ENCODE measurements at regions not wholly inside any gene's neighbourhood (a gene's known extent, or its start where the extent isn't known, plus 50 kb on each side); places are given as distances from the start of the nearest gene placed in this dataset.
A peak's percentile ranks its signal among the peaks of the same experiment; 100 is the strongest.
"Not testable (repeated sequence)": the region's sequence is repeated elsewhere in the genome, so short reads cannot be mapped to it uniquely, and the experiment has no call there.

DNA sequence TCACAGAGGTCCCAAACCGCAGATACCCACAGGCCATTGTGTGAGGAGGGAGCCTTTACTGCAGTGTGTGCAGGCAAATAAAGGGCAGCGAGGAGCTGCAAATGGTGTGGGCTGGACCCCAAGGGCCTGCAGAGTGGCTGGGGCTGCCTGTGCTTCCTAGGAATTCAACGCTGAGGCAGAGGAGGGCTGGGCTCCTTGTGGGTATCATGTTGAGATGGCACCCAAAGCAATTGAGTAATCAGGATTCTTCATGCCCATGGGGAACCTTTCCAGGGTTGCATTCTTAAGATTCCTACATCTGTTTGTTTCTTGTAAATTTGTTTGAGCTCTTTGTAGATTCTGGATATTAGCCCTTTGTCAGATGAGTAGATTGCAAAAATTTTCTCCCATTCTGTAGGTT is 85.4 kb upstream of the LIPC start:
- no peak for DNase-seq (ENCODE audit: low read depth)
- no peak overlapping the region for H3K4me3 ChIP-seq (ENCODE audit: low read depth, low read length)

DNA sequence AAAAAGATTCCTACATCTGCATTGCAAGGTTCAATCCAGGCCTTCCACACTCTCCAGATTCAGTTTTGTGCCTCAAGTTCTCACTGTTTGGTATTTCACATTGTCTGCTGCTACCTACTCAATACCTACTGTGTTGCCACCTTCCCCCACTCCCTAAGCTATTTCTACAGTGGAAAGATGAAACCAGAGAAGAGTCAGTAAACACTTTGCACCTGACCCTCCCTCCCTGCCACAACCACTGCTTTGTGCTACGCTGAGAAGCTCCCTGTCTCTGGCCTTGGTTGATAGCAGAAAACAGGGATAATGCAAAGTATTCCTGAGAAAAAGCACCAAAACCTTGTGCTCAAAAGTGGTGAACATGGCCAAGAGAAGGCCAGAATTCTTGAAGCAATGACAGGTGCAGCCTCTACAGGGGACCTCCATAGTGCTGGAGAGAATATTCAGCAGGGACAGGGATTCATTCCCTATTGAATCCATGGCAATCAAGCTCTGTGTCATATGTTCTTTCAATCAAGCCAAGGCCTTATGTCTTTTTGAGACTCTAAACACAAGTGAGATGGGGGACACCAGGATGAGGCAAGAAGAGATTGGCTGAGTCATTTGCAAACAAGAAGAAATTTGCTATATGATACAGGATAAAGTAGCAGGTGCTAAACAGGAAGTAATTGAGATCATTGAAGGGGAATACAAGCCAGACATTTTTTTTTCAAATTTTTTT is 83.5 kb upstream of the LIPC start:
- no peak for DNase-seq (ENCODE audit: low read depth)
- H3K4me3 ChIP-seq (ENCODE audit: low read depth, low read length): no peak overlapping the region

DNA sequence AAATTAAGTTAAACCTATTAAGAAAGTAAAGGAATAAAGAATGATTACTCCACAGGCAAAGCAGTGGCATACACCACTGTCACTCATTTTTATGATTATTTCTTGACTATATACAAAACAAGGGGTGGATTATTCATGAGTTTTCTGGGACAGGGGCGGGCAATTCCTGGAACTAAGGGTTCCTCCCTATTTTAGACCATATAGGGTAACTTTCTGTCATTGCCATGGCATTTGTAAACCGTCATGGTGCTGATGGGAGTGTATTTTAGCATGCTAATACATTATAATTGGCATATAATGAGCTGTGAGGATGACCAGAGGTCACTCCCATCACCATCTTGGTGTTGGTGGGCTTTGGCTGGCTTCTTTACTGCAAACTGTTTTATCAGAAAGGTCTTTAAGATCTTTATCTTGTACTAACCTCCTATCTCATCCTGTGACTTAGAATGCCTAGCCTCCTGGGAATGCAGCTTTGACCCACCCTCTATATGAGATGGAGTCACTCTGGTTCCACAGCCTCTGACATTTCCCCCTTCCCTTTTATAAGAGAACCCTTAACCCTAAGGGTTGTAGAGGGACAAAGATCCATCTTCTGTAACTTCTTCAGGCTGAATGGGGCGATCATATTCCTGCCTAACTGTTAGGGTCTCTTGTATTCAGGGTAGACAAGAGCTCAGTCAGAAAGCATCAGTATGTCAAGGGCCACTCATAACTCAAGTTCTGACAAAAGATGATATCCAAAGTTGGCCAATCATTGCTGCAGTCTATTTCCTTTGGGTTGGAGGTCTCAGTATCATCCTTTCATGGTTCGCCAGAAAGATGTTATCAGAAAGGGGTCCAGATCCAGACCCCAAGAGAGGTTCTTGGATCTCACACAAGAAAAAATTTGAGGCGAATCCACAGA is 79.5 kb upstream of the LIPC start:
- no peak overlapping the region for H3K4me3 ChIP-seq (ENCODE audit: low read depth, low read length)
- DNase-seq (ENCODE audit: low read depth): no peak

GRCh38 chr15:58355382-58355971 is 76.3 kb upstream of the LIPC start:
- DNase-seq (ENCODE audit: low read depth): no peak
- no peak overlapping the region for H3K4me3 ChIP-seq (ENCODE audit: low read depth, low read length)

DNA sequence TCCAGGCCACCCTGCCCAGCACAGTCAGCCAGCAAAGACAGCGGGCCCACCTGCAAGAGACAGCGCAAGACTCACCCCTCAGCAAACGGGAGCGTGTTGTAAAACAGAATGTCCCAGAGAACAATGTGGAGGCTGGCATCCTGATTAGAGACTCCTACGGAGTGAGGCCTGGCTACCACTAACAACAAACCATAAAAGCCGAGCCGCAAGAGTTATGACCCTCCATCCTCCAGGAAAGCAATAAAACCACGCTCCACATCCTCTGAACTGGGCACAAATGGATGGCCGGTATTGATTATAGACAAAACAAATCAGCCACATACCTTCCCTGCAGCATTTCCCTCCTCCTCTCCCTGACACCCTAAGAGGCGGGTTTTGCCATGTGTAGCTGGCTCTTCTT is 75.8 kb upstream of the LIPC start:
- no peak overlapping the region for H3K4me3 ChIP-seq (ENCODE audit: low read depth, low read length)
- DNase-seq (ENCODE audit: low read depth): no peak

DNA sequence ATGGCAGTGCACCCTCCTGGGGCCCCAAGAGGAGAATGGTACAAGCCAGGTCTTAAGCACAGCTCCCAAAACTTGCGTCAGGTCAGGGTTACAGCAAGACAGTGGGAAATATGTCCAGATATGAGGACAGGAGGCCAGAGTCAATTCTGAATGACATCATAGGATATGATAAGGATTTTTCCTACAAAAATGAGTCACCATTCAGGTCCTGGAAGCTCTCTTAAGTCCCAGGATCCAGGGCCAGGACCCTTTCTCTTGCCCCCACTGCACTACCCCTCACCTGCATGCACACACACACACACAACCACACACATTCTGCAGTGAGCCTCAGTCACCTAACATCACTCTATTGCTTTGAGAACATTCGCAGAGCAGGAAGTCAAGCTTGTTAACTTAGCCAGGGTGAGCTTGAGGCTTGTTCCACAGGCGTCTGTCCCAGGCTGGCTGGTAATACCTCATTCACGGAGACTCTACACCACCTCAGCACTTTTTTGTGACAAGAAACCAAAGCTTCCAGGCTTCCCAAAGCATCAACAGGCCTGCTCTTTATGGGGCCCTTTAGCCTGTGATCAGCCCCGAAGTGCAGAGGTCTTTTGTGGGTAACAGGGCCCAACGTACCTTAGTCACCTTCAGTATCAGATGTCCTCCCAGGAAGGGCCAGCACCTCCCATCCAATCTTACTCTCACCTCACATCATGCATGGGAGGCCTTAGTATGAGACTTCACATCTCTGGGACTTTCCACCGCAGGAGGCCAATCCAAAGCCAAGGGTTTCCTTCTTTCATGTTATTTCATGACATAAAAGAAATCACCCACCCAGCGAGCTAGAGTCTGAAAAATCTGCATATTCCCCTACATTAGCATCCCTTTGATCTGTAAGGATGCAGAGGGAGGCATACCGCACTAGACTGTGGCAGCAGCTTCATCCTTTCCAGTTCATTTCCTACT is 74.0 kb upstream of the LIPC start:
- no peak overlapping the region for H3K4me3 ChIP-seq (ENCODE audit: low read depth, low read length)
- DNase-seq (ENCODE audit: low read depth): no peak

- H3K4me3 ChIP-seq (ENCODE audit: low read depth, low read length): no peak overlapping the region
- DNase-seq (ENCODE audit: low read depth): no peak
Observed at GRCh38 chr15:58360421-58361090, 71.2 kb upstream of the LIPC start.

DNA sequence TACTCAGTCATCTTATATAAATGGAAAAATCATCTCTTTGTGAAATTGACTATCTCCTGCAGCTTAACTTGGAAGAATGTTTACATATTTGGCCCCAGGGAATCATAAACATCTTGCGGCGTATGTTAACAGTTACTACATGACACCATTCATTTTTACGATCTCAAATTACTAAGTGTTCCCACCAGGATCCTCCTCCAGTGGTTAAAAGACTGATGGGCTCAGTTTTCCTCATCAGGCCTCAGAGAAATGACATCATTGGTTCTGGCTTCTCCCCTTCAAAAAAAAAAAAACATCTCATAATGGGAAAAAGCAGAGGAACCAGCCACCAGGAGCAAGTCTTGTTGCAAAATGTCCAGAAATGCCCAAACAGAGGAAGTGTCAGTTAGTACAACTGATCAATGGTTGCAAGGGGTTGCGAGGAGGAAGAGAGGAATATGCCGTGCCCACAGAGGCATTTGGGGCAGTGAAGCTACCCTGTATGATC is 70.5 kb upstream of the LIPC start:
- H3K4me3 ChIP-seq (ENCODE audit: low read depth, low read length): no peak overlapping the region
- DNase-seq (ENCODE audit: low read depth): peak; percentile 95

GRCh38 chr15:58362262-58362922 is 69.4 kb upstream of the LIPC start:
- no peak for DNase-seq (ENCODE audit: low read depth)
- no peak overlapping the region for H3K4me3 ChIP-seq (ENCODE audit: low read depth, low read length)

DNA sequence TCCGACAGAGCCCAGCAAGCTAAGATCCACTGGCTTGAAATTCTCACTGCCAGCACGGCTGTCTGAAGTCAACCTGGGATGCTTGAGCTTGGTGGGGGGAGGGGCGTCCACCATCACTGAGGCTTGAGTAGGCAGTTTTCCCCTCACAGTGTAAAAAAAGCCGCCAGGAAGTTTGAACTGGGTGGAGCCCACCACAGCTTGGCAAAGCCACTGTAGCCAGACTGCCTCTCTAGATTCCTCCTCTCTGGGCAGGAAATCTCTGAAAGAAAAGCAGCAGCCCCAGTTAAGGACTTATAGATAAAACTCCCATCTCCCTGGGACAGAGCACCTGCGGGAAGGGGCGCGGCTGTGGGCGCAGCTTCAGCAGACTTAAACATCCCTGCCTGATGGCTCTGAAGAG is 68.7 kb upstream of the LIPC start:
- not testable (repeated sequence) for DNase-seq (ENCODE audit: low read depth); H3K4me3 ChIP-seq (ENCODE audit: low read depth, low read length)

GRCh38 chr15:58363673-58364072 is 68.1 kb upstream of the LIPC start:
- not testable (repeated sequence) for DNase-seq (ENCODE audit: low read depth); H3K4me3 ChIP-seq (ENCODE audit: low read depth, low read length)

- not testable (repeated sequence) for H3K4me3 ChIP-seq (ENCODE audit: low read depth, low read length); DNase-seq (ENCODE audit: low read depth)
Observed at GRCh38 chr15:58365098-58365497, 66.7 kb upstream of the LIPC start.

DNA sequence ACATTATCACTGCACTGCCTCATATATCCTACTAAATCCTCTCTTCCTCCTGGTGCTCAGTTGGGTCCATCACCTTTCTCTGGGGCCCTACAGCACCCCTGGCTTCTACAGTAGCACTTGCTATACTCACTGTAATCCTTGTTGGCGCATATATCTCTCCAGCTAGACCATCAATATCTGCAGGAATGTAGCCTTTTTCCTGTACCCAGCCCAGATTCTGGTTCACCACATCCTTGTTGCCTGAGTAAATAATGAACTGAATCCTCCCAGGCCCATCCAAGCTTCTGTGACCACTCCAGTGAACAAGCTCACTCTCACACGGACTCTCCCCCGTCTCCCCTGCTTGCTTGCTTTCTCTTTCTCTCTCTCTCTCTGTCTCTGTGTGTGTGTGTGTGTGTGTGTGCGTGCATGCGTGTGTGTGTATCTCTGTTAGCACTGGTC is 62.5 kb upstream of the LIPC start:
- no peak for DNase-seq (ENCODE audit: low read depth)
- no peak overlapping the region for H3K4me3 ChIP-seq (ENCODE audit: low read depth, low read length)

GRCh38 chr15:58369956-58370355 is 61.8 kb upstream of the LIPC start:
- DNase-seq (ENCODE audit: low read depth): no peak
- H3K4me3 ChIP-seq (ENCODE audit: low read depth, low read length): no peak overlapping the region

GRCh38 chr15:58374147-58374546 is 57.6 kb upstream of the LIPC start:
- DNase-seq (ENCODE audit: low read depth): no peak

GRCh38 chr15:58377193-58377592 is 54.6 kb upstream of the LIPC start:
- no peak overlapping the region for H3K4me3 ChIP-seq (ENCODE audit: low read depth, low read length)

More at GRCh38 chr15:58374147-58374546, 57.6 kb upstream of the LIPC start:
- no peak overlapping the region for H3K4me3 ChIP-seq (ENCODE audit: low read depth, low read length)

DNA sequence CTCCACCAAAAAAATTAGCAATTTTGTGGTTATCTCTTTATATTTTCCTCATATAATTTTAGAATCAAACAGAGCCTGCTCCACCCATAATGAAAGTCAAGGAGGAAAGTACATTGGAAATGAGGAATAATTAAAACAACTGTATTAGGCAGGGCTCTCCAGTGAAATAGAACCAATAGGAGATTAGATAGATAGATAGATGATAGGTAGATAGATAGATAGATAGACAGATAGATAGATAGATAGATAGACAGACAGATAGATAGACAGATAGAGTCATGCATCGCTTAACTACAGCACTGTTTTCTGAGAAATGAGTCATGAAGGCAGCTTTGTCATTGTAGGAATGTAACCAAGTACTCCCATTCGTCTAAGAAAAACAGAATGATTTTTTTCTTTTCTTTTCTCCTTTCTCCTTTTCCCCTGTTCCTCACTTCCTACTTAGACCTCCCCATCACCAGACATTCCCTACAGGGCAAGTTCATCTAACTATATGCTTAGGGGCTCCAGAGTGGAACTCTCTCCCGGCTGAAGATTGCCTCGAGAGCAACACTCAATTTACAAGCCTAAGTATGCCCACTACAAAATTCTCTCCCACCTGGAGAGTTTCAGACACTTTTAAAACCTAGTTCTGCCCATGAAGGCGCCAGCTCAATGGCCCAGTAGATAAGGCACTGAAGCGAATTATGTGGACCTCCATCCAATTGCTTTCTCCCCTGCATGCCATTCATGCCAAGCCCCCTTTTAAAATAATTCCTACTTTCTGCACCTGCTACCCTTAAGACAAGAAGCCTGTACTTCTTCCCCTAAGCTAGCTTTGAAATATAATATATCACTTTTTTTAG is 53.3 kb upstream of the LIPC start:
- no peak for DNase-seq (ENCODE audit: low read depth)
- no peak overlapping the region for H3K4me3 ChIP-seq (ENCODE audit: low read depth, low read length)

More at GRCh38 chr15:58377193-58377592, 54.6 kb upstream of the LIPC start:
- no peak for DNase-seq (ENCODE audit: low read depth)

Measured in skeletal muscle cell (primary cell).